ENCODE measurements at regions not wholly inside any gene's neighbourhood (a gene's known extent, or its start where the extent isn't known, plus 50 kb on each side); places are given as distances from the start of the nearest gene placed in this dataset.

DNA sequence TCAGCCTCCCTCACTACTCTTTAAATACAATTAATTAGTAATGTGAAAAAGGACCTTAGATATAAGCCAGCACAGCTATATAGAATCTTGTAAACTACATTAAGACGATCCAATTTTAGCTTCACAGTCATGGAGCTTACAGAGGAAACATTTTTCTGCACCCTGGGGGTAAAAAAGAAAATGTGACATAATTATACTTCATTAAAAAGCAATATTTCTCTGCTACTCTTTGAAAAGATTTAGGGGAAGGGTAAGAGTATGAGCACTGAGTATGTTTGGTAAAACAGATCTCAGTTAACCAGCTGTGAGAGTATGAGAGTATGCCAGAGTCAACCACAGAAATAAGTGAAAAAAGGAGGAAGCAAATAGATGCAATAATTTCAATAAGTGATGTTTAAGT, 1415.9 kb downstream of the PLA2G4A start:
- no peak for TF ChIP-seq NFIC (IDR thresholded peaks at IDR 0.05)
- no peak for TF ChIP-seq TEAD4 (IDR thresholded peaks at IDR 0.05)
- TF ChIP-seq, protein P1, sequence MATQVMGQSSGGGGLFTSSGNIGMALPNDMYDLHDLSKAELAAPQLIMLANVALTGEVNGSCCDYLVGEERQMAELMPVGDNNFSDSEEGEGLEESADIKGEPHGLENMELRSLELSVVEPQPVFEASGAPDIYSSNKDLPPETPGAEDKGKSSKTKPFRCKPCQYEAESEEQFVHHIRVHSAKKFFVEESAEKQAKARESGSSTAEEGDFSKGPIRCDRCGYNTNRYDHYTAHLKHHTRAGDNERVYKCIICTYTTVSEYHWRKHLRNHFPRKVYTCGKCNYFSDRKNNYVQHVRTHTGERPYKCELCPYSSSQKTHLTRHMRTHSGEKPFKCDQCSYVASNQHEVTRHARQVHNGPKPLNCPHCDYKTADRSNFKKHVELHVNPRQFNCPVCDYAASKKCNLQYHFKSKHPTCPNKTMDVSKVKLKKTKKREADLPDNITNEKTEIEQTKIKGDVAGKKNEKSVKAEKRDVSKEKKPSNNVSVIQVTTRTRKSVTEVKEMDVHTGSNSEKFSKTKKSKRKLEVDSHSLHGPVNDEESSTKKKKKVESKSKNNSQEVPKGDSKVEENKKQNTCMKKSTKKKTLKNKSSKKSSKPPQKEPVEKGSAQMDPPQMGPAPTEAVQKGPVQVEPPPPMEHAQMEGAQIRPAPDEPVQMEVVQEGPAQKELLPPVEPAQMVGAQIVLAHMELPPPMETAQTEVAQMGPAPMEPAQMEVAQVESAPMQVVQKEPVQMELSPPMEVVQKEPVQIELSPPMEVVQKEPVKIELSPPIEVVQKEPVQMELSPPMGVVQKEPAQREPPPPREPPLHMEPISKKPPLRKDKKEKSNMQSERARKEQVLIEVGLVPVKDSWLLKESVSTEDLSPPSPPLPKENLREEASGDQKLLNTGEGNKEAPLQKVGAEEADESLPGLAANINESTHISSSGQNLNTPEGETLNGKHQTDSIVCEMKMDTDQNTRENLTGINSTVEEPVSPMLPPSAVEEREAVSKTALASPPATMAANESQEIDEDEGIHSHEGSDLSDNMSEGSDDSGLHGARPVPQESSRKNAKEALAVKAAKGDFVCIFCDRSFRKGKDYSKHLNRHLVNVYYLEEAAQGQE (IDR thresholded peaks at IDR 0.05; ENCODE audit: low read depth), result no peak
- TF ChIP-seq, protein P2, sequence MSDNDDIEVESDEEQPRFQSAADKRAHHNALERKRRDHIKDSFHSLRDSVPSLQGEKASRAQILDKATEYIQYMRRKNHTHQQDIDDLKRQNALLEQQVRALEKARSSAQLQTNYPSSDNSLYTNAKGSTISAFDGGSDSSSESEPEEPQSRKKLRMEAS (IDR thresholded peaks at IDR 0.05), result no peak
- TF ChIP-seq, protein P3, sequence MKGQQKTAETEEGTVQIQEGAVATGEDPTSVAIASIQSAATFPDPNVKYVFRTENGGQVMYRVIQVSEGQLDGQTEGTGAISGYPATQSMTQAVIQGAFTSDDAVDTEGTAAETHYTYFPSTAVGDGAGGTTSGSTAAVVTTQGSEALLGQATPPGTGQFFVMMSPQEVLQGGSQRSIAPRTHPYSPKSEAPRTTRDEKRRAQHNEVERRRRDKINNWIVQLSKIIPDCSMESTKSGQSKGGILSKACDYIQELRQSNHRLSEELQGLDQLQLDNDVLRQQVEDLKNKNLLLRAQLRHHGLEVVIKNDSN (IDR thresholded peaks at IDR 0.05), result no peak
- TF ChIP-seq EGR1 (IDR thresholded peaks at IDR 0.05), result no peak
- TF ChIP-seq TAF1 (IDR thresholded peaks at IDR 0.05; ENCODE audit: low read depth), result no peak
- TF ChIP-seq TCF12 (IDR thresholded peaks at IDR 0.05; ENCODE audit: low read depth), result no peak
- TF ChIP-seq EP300 (IDR thresholded peaks at IDR 0.05; ENCODE audit: borderline replicate concordance), result no peak
- no peak for TF ChIP-seq ZBTB7A (IDR thresholded peaks at IDR 0.05; ENCODE audit: low read depth)
- no peak for TF ChIP-seq FOXM1 (IDR thresholded peaks at IDR 0.05; ENCODE audit: borderline replicate concordance, low read depth)
- no peak for TF ChIP-seq RAD21 (IDR thresholded peaks at IDR 0.05; ENCODE audit: low read depth)

DNA sequence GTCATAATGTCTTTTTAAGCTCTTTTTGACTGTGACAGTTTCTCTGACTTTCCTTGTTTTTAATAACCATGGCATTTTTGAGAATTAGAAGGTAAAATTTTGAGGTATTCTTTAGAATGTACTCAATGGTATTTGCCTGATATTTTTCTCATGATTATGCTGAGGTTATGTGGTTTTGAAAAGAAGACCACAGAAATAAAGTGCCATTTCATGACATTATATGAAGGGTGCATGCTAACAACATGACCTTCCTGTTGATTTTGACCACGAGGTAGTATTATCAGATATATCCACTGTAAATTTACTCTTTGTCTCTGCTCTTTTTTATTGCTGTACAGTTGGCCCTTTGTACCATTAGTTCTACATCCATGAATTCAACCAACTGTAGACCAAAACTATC, 1418.5 kb downstream of the PLA2G4A start:
- no peak for TF ChIP-seq CREB1 (IDR thresholded peaks at IDR 0.05; ENCODE audit: low read depth)
- no peak for TF ChIP-seq ZBTB7A (IDR thresholded peaks at IDR 0.05; ENCODE audit: low read depth)
- no peak for TF ChIP-seq NFIC (IDR thresholded peaks at IDR 0.05)
- no peak for TF ChIP-seq RAD21 (IDR thresholded peaks at IDR 0.05; ENCODE audit: low read depth)

DNA sequence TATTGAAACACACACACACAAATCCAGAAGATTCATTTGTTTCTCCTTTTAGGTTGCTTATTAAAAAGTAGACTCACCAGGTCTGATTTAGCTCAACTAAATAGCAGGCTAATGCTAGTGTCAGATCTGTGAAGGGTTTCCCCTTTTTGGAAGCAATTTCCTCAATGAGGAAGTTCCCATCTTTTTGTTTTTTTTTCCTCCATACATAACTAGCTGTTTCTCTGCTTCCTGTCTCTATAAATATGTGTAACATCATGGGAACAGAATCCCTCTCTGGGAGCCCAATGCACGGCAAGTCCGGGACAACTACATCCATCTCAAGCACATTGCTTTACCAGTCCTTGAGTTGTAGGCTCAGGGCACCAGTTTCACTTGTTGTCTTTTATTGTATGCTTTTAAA, 1421.1 kb downstream of the PLA2G4A start:
- TF ChIP-seq, protein P3 (IDR thresholded peaks at IDR 0.05), result no peak
- TF ChIP-seq FOXM1 (IDR thresholded peaks at IDR 0.05; ENCODE audit: borderline replicate concordance, low read depth), result no peak

DNA sequence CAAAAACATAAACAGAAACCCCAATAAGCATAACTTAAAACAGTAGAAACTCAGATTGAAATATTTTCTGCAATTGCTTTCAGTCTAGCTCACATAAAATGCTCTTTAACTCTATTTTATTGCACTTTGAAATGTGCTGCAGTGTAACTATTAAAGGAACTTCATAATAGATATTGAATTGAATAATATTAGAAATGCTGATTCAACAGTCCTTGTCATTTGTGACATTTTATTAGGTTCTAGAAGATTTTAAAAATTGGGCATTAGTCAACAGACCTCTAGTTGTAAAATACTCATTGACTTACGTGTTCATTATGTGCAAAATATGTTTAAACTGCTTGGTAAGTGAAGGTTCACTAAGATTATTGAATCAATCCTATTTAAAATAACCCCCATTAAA, 1422.3 kb downstream of the PLA2G4A start:
- TF ChIP-seq EGR1 (IDR thresholded peaks at IDR 0.05) (no peak), TCF12 (IDR thresholded peaks at IDR 0.05; ENCODE audit: low read depth) (no peak), NFIC (IDR thresholded peaks at IDR 0.05) (no peak), YY1 (IDR thresholded peaks at IDR 0.05; ENCODE audit: low read depth) (no peak), CEBPB (IDR thresholded peaks at IDR 0.05) (no peak), TEAD4 (IDR thresholded peaks at IDR 0.05) (no peak)
- TF ChIP-seq, protein P1 (IDR thresholded peaks at IDR 0.05; ENCODE audit: low read depth), result no peak
- TF ChIP-seq, protein P2 (IDR thresholded peaks at IDR 0.05), result no peak

DNA sequence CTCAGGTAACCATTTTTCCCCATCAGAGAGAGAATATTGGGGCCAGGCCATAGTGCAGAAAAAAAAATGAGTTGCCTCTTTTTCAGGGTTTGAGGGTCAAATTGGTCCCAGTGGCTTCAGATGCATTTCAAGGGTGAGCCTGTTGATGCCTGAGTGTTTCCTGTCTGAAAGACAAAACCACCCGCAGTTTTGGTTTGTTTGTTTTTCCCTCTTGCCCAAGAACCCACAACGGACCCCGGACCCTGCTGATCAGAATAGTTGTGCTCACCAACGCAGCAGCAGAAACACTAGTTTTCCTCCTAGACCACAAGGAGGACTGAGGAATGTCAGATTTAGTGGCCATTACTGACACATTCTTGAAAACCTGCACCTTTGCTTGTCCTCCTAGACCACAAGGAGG, 1433.1 kb downstream of the PLA2G4A start:
- TF ChIP-seq TEAD4 (IDR thresholded peaks at IDR 0.05) (no peak), CREB1 (IDR thresholded peaks at IDR 0.05; ENCODE audit: low read depth) (no peak), FOXM1 (IDR thresholded peaks at IDR 0.05; ENCODE audit: borderline replicate concordance, low read depth) (no peak), YY1 (IDR thresholded peaks at IDR 0.05; ENCODE audit: low read depth) (no peak), NFIC (IDR thresholded peaks at IDR 0.05) (no peak), CEBPB (IDR thresholded peaks at IDR 0.05) (no peak)
- TF ChIP-seq, protein P3 (IDR thresholded peaks at IDR 0.05), result no peak

DNA sequence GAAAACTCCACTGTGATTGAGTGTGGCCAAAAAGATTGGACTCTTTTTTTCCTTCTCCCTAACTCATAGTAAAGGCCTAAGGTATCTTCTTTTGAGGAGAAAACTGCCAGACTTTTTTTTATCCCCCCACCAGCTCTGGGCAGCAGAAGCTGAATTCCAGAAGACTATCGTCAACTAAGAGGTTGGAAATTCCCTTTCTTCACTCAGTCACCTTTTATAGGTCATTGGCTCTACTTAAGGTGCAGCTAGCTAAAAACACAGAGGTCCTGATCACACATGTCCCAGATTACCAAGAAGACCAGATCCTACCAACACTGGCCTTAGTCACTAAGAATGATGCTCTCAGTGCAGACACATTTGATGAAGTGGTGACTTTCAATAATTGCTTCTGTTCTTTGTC, 1441.2 kb downstream of the PLA2G4A start:
- TF ChIP-seq NFIC (IDR thresholded peaks at IDR 0.05), result no peak

DNA sequence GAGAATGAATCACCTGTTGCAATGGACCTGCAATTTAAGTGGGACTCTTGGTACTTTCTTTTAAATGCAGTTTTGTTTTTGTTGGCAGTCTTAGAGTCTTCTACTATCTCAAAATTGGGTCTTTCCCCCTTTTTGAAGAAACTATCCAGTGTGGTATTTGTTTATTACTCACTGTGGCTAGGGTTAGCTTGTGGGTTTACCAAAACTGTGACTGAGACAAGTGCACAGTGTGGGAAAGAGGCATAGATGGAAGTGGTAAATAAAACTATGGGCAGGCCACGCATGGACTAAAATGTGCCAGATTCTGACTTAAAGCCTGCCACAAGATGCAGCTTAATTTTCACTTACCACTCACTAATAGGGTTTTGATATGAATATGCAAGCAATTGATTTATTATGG, 1441.7 kb downstream of the PLA2G4A start:
- TF ChIP-seq TAF1 (IDR thresholded peaks at IDR 0.05; ENCODE audit: low read depth), result no peak
- TF ChIP-seq RAD21 (IDR thresholded peaks at IDR 0.05; ENCODE audit: low read depth), result no peak
- TF ChIP-seq, protein P3 (IDR thresholded peaks at IDR 0.05), result no peak
- TF ChIP-seq, protein P2 (IDR thresholded peaks at IDR 0.05), result no peak
- TF ChIP-seq, protein P1 (IDR thresholded peaks at IDR 0.05; ENCODE audit: low read depth), result no peak
- TF ChIP-seq YY1 (IDR thresholded peaks at IDR 0.05; ENCODE audit: low read depth), result no peak
- TF ChIP-seq EGR1 (IDR thresholded peaks at IDR 0.05), result no peak
